IMR-90 (cell line): ENCODE measurements at regions not wholly inside any gene's neighbourhood (a gene's known extent, or its start where the extent isn't known, plus 50 kb on each side); places are given as distances from the start of the nearest gene placed in this dataset.
"Not testable (repeated sequence)": the region's sequence is repeated elsewhere in the genome, so short reads cannot be mapped to it uniquely, and the experiment has no call there.

ENCODE experiments used
- ATAC-seq: fragments of 200-7000 bp; cut with Tn5 transposase; 2 replicates; pipeline ENCODE4 v1.9.1; 2020; ENCODE audit warnings: low read depth, mild to moderate bottlenecking, moderate library complexity
- BruUV-seq: library from RNA; stranded (reverse); fragments of 400-500 nt; replicated peaks from 2 replicates; lab custom pipeline; 2021; lab: Mats Ljungman, UMichigan
- CTCF ChIA-PET: fragments of 300-600 bp; formaldehyde crosslinking; extraction: SDS; loops from one replicate; lab custom pipeline; 2021; ENCODE audit warnings: antibody characterized with exemption; lab: Yijun Ruan, JAX
- POLR2A ChIA-PET: fragments of 300-600 bp; sonication (Branson Sonifier 250); formaldehyde crosslinking; loops from one replicate; lab custom pipeline; 2022; ENCODE audit warnings: antibody characterized with exemption; ENCODE audit not compliant: unreplicated experiment; lab: Charles Lee
- DNase-seq: peaks from one replicate; pipeline ENCODE4 v3.0.0; 2013
- H2AFZ ChIP-seq: replicated peaks from 2 replicates; pipeline ENCODE3; 2013; ENCODE audit warnings: low read length, mild to moderate bottlenecking; ENCODE audit not compliant: poor library complexity
- H2AK5ac ChIP-seq: 2 replicates; pipeline ENCODE4 v1.6.1; 2013; ENCODE audit warnings: low read depth, low read length, inconsistent platforms
- H2AK9ac ChIP-seq: replicated peaks from 2 replicates; pipeline ENCODE3; 2013; ENCODE audit warnings: mild to moderate bottlenecking, low read depth, low read length, moderate library complexity; ENCODE audit not compliant: poor library complexity
- H2BK120ac ChIP-seq: 2 replicates; pipeline ENCODE4 v1.6.1; 2013; ENCODE audit warnings: low read depth, low read length, inconsistent platforms
- H2BK15ac ChIP-seq: 3 replicates; pipeline ENCODE4 v1.6.1; 2013; ENCODE audit warnings: low read depth, low read length, inconsistent platforms
- H2BK20ac ChIP-seq: 2 replicates; pipeline ENCODE4 v1.6.1; 2013; ENCODE audit warnings: low read depth, mild to moderate bottlenecking, inconsistent platforms, low read length, moderate library complexity
- H2BK5ac ChIP-seq: 2 replicates; pipeline ENCODE4 v1.6.1; 2013; ENCODE audit warnings: mild to moderate bottlenecking, low read depth, low read length, inconsistent platforms; ENCODE audit not compliant: poor library complexity, severe bottlenecking
- H3K14ac ChIP-seq: replicated peaks from 2 replicates; pipeline ENCODE4 v1.6.1; 2013; ENCODE audit warnings: low read depth, low read length, inconsistent platforms
- H3K18ac ChIP-seq: 2 replicates; pipeline ENCODE4 v1.6.1; 2013; ENCODE audit warnings: low read depth, low read length, control low read depth
- H3K23ac ChIP-seq: 2 replicates; pipeline ENCODE4 v1.6.1; 2013; ENCODE audit warnings: low read depth, low read length, inconsistent platforms
- H3K27ac ChIP-seq: 2 replicates; pipeline ENCODE4 v1.5.1; 2013; ENCODE audit warnings: mild to moderate bottlenecking, control low read depth, low read length; ENCODE audit not compliant: insufficient read depth
- H3K27me3 ChIP-seq: 2 replicates; pipeline ENCODE4 v1.6.1; 2013; ENCODE audit warnings: low read length; ENCODE audit not compliant: control insufficient read depth, insufficient read depth
- H3K36me3 ChIP-seq: 2 replicates; pipeline ENCODE4 v1.6.1; 2013; ENCODE audit warnings: low read length, mixed read lengths; ENCODE audit not compliant: control insufficient read depth, insufficient read depth
- H3K4ac ChIP-seq: 2 replicates; pipeline ENCODE4 v1.6.1; 2013; ENCODE audit warnings: low read depth, low read length, inconsistent platforms
- H3K4me1 ChIP-seq: 2 replicates; pipeline ENCODE4 v1.6.1; 2013; ENCODE audit warnings: low read length, mixed read lengths; ENCODE audit not compliant: control insufficient read depth, insufficient read depth
- H3K4me2 ChIP-seq: 2 replicates; pipeline ENCODE4 v1.6.1; 2013; ENCODE audit warnings: low read depth, mild to moderate bottlenecking, control low read depth, low read length, moderate library complexity
- H3K4me3 ChIP-seq: 2 replicates; pipeline ENCODE4 v1.5.1; 2013; ENCODE audit warnings: low read depth, mild to moderate bottlenecking, control low read depth, low read length, moderate library complexity; ENCODE audit not compliant: insufficient read depth
- H3K56ac ChIP-seq: 2 replicates; pipeline ENCODE4 v1.6.1; 2013; ENCODE audit warnings: low read length, inconsistent platforms; ENCODE audit not compliant: insufficient read depth; ENCODE audit errors: extremely low read depth
- H3K79me1 ChIP-seq, 2 experiments: 2 replicates each; pipeline ENCODE4 v1.6.1; 2013; ENCODE audit warnings: low read length in 2 of 2, inconsistent platforms in 1 of 2, low read depth in 1 of 2
- H3K9ac ChIP-seq: 2 replicates; pipeline ENCODE4 v1.6.1; 2013; ENCODE audit warnings: low read depth, low read length, control low read depth
- H3K9me1 ChIP-seq: 2 replicates; pipeline ENCODE4 v1.6.1; 2013; ENCODE audit warnings: low read length, inconsistent platforms; ENCODE audit not compliant: insufficient read depth
- H3K9me3 ChIP-seq: 2 replicates; pipeline ENCODE4 v1.6.1; 2013; ENCODE audit warnings: low read length; ENCODE audit not compliant: control insufficient read depth, insufficient read depth
- H4K20me1 ChIP-seq: 2 replicates; pipeline ENCODE4 v1.6.1; 2013; ENCODE audit warnings: low read length, inconsistent platforms; ENCODE audit not compliant: insufficient read depth
- H4K5ac ChIP-seq: 2 replicates; pipeline ENCODE4 v1.6.1; 2013; ENCODE audit warnings: mild to moderate bottlenecking, low read depth, low read length, control low read depth
- H4K8ac ChIP-seq, 2 experiments: 2 replicates each; pipeline ENCODE4 v1.6.1; 2013; ENCODE audit warnings: low read depth in 2 of 2, low read length in 2 of 2, control low read depth in 1 of 2, inconsistent platforms in 1 of 2
- H4K91ac ChIP-seq: 2 replicates; pipeline ENCODE4 v1.6.1; 2013; ENCODE audit warnings: low read depth, low read length, inconsistent platforms; ENCODE audit not compliant: insufficient read depth
- WGBS, 2 experiments: methylation state at CpG; one replicate each; pipeline versions ENCODE4 v1.1.5 to v1.1.7; 2013; ENCODE audit warnings: missing lambda C conversion rate in 2 of 2; ENCODE audit not compliant: insufficient read length in 1 of 2; ENCODE audit errors: extremely low coverage in 2 of 2; 5-methylcytosine and 5-hydroxymethylcytosine counted together
- dilution Hi-C: fragments of 300-500 bp; cut with HindIII; formaldehyde crosslinking; loops from one replicate; pipeline ENCODE4 v1.14.3; 2018; ENCODE audit warnings: low sequenced_read_pairs; ENCODE audit not compliant: unreplicated experiment
- in situ Hi-C: fragments of 300-500 bp; cut with MboI; formaldehyde crosslinking; loops from 3 replicates; pipeline ENCODE4 v1.14.3; 2019; ENCODE audit warnings: low sequenced_read_pairs, inconsistent platforms, mixed read lengths
- intact Hi-C: fragments of 100-400 bp; cut with micrococcal nuclease; formaldehyde crosslinking; loops from 2 replicates; pipeline ENCODE4 v1.10.0; 2022

- H3K36me3 ChIP-seq, H3K23ac ChIP-seq, H4K5ac ChIP-seq, H3K27ac ChIP-seq, H3K27me3 ChIP-seq, H3K9me3 ChIP-seq, DNase-seq, CTCF ChIA-PET, H3K4ac ChIP-seq, H4K8ac ChIP-seq, H3K4me1 ChIP-seq, H3K4me2 ChIP-seq, in situ Hi-C loops, H3K9me1 ChIP-seq, H4K91ac ChIP-seq, H3K79me1 ChIP-seq, BruUV-seq, H2BK20ac ChIP-seq, H3K9ac ChIP-seq, H2AK9ac ChIP-seq, intact Hi-C loops, H2BK5ac ChIP-seq, H3K56ac ChIP-seq, H3K14ac ChIP-seq, H2BK15ac ChIP-seq, H2AK5ac ChIP-seq, dilution Hi-C loops, H2AFZ ChIP-seq, ATAC-seq, POLR2A ChIA-PET, H3K4me3 ChIP-seq, H3K18ac ChIP-seq, H2BK120ac ChIP-seq, H4K20me1 ChIP-seq: not testable (repeated sequence)
- WGBS, 2 experiments, result no CpG with 5 or more reads among the region's 5 CpGs
These were observed 66.5 kb downstream of the SOD2 start for GRCh38 chr6:159626506-159626905.
